ENCODE measurements at regions not wholly inside any gene's neighbourhood (a gene's known extent, or its start where the extent isn't known, plus 50 kb on each side); places are given as distances from the start of the nearest gene placed in this dataset.

- Mint-ChIP-seq H3K27me3 (peaks cover 14% of the 10 kb centered on the region), H3K9me3 (no peaks in the 10 kb centered on the region), H3K36me3 (ENCODE audit: low read depth) (no peaks in the 10 kb centered on the region), H3K4me3 (no peak overlapping the region), H3K4me1 (ENCODE audit: low read depth) (no peaks in the 10 kb centered on the region), H3K27ac (no peak overlapping the region)
- DNase-seq = no peak
- H3K4me3 ChIP-seq (ENCODE audit: low read length) = no peak overlapping the region
- no peaks in the 10 kb centered on the region for H3K36me3 ChIP-seq (ENCODE audit: insufficient read depth, low read length)
- H3K27ac ChIP-seq (ENCODE audit: low read depth in 1 of 2, low read length in 2 of 2) = no peak overlapping the region
- no peaks in the 10 kb centered on the region for H3K4me1 ChIP-seq (ENCODE audit: insufficient read depth, low read length)
- H3K9me3 ChIP-seq (ENCODE audit: control insufficient read depth in 1 of 2, insufficient read depth in 1 of 2, low read length in 2 of 2) = no peaks in the 10 kb centered on the region
- no peaks in the 10 kb centered on the region for H3K27me3 ChIP-seq (ENCODE audit: control insufficient read depth in 1 of 2, insufficient read depth in 2 of 2, low read length in 2 of 2)
- intact Hi-C loops (cut with DNase I, micrococcal nuclease) = no loop called here
- TF ChIP-seq CTCF (IDR thresholded peaks at IDR 0.05) = no peak
- POLR2A ChIA-PET = no interaction called here
- ATAC-seq (ENCODE audit: poor library complexity) = no peak
- CTCF ChIA-PET = no interaction called here
These were observed 256.2 kb upstream of the P2RY1 start for GRCh38 chr3:152578769-152579168.

GRCh38 chr3:152581951-152582350 is 253.0 kb upstream of the P2RY1 start:
- ATAC-seq (ENCODE audit: poor library complexity) (no peak), DNase-seq (no peak)
- H3K4me1 Mint-ChIP-seq (ENCODE audit: low read depth) = no peaks in the 10 kb centered on the region
- no peak overlapping the region for H3K27ac Mint-ChIP-seq
- TF ChIP-seq CTCF (IDR thresholded peaks at IDR 0.05) = no peak
- POLR2A ChIA-PET = no interaction called here
- H3K9me3 Mint-ChIP-seq = no peaks in the 10 kb centered on the region
- H3K27ac ChIP-seq (ENCODE audit: low read depth in 1 of 2, low read length in 2 of 2) = no peak overlapping the region
- no peaks in the 10 kb centered on the region for H3K9me3 ChIP-seq (ENCODE audit: control insufficient read depth in 1 of 2, insufficient read depth in 1 of 2, low read length in 2 of 2)
- no peak overlapping the region for H3K4me3 Mint-ChIP-seq
- no peaks in the 10 kb centered on the region for H3K4me1 ChIP-seq (ENCODE audit: insufficient read depth, low read length)
- intact Hi-C loops (cut with DNase I, micrococcal nuclease) = no loop called here
- no peaks in the 10 kb centered on the region for H3K36me3 Mint-ChIP-seq (ENCODE audit: low read depth)
- H3K27me3 Mint-ChIP-seq = peaks cover 14% of the 10 kb centered on the region
- H3K4me3 ChIP-seq (ENCODE audit: low read length) = no peak overlapping the region
- no peaks in the 10 kb centered on the region for H3K27me3 ChIP-seq (ENCODE audit: control insufficient read depth in 1 of 2, insufficient read depth in 2 of 2, low read length in 2 of 2)
- no peaks in the 10 kb centered on the region for H3K36me3 ChIP-seq (ENCODE audit: insufficient read depth, low read length)
- CTCF ChIA-PET = no interaction called here

GRCh38 chr3:152583963-152584362 is 251.0 kb upstream of the P2RY1 start:
- no peak for DNase-seq
- ChIA-PET CTCF (no interaction called here), POLR2A (no interaction called here)

More at GRCh38 chr3:152583963-152584362, 251.0 kb upstream of the P2RY1 start:
- H3K27me3 ChIP-seq (ENCODE audit: control insufficient read depth in 1 of 2, insufficient read depth in 2 of 2, low read length in 2 of 2) = no peaks in the 10 kb centered on the region
- ATAC-seq (ENCODE audit: poor library complexity) = no peak
- no peaks in the 10 kb centered on the region for H3K36me3 ChIP-seq (ENCODE audit: insufficient read depth, low read length)
- Mint-ChIP-seq H3K4me1 (ENCODE audit: low read depth) (no peaks in the 10 kb centered on the region), H3K4me3 (no peak overlapping the region), H3K36me3 (ENCODE audit: low read depth) (no peaks in the 10 kb centered on the region), H3K27ac (no peak overlapping the region), H3K9me3 (no peaks in the 10 kb centered on the region), H3K27me3 (peaks cover 14% of the 10 kb centered on the region)
- H3K9me3 ChIP-seq (ENCODE audit: control insufficient read depth in 1 of 2, insufficient read depth in 1 of 2, low read length in 2 of 2) = no peaks in the 10 kb centered on the region
- no peak for TF ChIP-seq CTCF (IDR thresholded peaks at IDR 0.05)
- no peak overlapping the region for H3K27ac ChIP-seq (ENCODE audit: low read depth in 1 of 2, low read length in 2 of 2)
- H3K4me3 ChIP-seq (ENCODE audit: low read length) = no peak overlapping the region
- no peaks in the 10 kb centered on the region for H3K4me1 ChIP-seq (ENCODE audit: insufficient read depth, low read length)
- intact Hi-C loops (cut with DNase I, micrococcal nuclease) = no loop called here

All from CD4-positive, alpha-beta T cell (primary cell).